K562 (cell line): ENCODE measurements at regions not wholly inside any gene's neighbourhood (a gene's known extent, or its start where the extent isn't known, plus 50 kb on each side); places are given as distances from the start of the nearest gene placed in this dataset.

Experiments
- CHD2 ChIP-seq: IDR thresholded peaks from 2 replicates; pipeline ENCODE4 v1.6.1; 2011; ENCODE audit warnings: low read depth, low read length
- CSDE1 ChIP-seq, 2 experiments: fragments of 450-650 bp; IDR thresholded peaks; 2 replicates each; pipeline ENCODE4 v1.6.1; 2016; ENCODE audit warnings: mild to moderate bottlenecking in 1 of 2
- GABPB1 ChIP-seq: sonication (generic); formaldehyde crosslinking; IDR thresholded peaks from 2 replicates; pipeline ENCODE4 v1.8.0; 2022; ENCODE audit warnings: mild to moderate bottlenecking, missing genetic modification reagents
- GTF2E2 ChIP-seq: fragments of 200-800 bp; sonication (Bioruptor generic); IDR thresholded peaks from 2 replicates; pipeline ENCODE4 v1.6.1; 2016; ENCODE audit warnings: missing genetic modification characterization, missing compliant biosample characterization
- L3MBTL2 ChIP-seq: fragments of 450-650 bp; IDR thresholded peaks from 2 replicates; pipeline ENCODE4 v1.6.1; 2016; ENCODE audit warnings: mild to moderate bottlenecking, moderate library complexity
- MEF2A ChIP-seq: IDR thresholded peaks from 2 replicates; pipeline ENCODE4 v1.6.1; 2011; ENCODE audit warnings: low read depth, mild to moderate bottlenecking, low read length, moderate library complexity; ENCODE audit not compliant: control insufficient read depth
- NCOR1 ChIP-seq: fragments of 450-650 bp; IDR thresholded peaks from 2 replicates; pipeline ENCODE4 v1.6.1; 2016; ENCODE audit warnings: mild to moderate bottlenecking, moderate library complexity
- NRF1 ChIP-seq, 2 experiments: fragments of 450-650 bp; IDR thresholded peaks in 1 of 2; conservative IDR thresholded peaks in 1 of 2; 2 replicates each; pipeline ENCODE4 v1.6.1; 2014; ENCODE audit warnings: mild to moderate bottlenecking in 2 of 2
- PCBP2 ChIP-seq: fragments of 200-400 bp; formaldehyde crosslinking; IDR thresholded peaks from 2 replicates; pipeline ENCODE4 v1.6.1; 2018; ENCODE audit warnings: low read length, low read depth, mild to moderate bottlenecking, moderate library complexity; ENCODE audit not compliant: poor library complexity, severe bottlenecking
- RBFOX2 ChIP-seq: fragments of 200-400 bp; formaldehyde crosslinking; IDR thresholded peaks from 2 replicates; pipeline ENCODE4 v1.6.1; 2017; ENCODE audit warnings: low read depth, mild to moderate bottlenecking, low read length, moderate library complexity
- SOX6 ChIP-seq: fragments of 450-650 bp; IDR thresholded peaks from 2 replicates; pipeline ENCODE4 v1.6.1; 2014; ENCODE audit warnings: mild to moderate bottlenecking
- TCFL5 ChIP-seq: fragments of 250-450 bp; sonication (Bioruptor Pico); conservative IDR thresholded peaks from 2 replicates; pipeline ENCODE4 v1.6.1; 2021; ENCODE audit warnings: mild to moderate bottlenecking, moderate library complexity, matching md5 sums
- TF ChIP-seq, protein P1 (sequence below), 2 experiments: fragments of 450-650 bp; formaldehyde crosslinking in 1 of 2; IDR thresholded peaks; 2 replicates each; pipeline versions ENCODE4 v1.4.0 to v1.6.1; 2014 to 2020; ENCODE audit warnings: mild to moderate bottlenecking in 2 of 2, borderline replicate concordance in 1 of 2, low read depth in 1 of 2
- TF ChIP-seq, protein P2 (sequence below): sonication (generic); formaldehyde crosslinking; IDR thresholded peaks from 2 replicates; pipeline ENCODE4 v1.8.0; 2023; ENCODE audit warnings: mild to moderate bottlenecking, missing genetic modification reagents
- TF ChIP-seq, protein P3 (sequence below): fragments of 450-650 bp; IDR thresholded peaks from 2 replicates; pipeline ENCODE4 v1.6.1; 2016

DNA sequence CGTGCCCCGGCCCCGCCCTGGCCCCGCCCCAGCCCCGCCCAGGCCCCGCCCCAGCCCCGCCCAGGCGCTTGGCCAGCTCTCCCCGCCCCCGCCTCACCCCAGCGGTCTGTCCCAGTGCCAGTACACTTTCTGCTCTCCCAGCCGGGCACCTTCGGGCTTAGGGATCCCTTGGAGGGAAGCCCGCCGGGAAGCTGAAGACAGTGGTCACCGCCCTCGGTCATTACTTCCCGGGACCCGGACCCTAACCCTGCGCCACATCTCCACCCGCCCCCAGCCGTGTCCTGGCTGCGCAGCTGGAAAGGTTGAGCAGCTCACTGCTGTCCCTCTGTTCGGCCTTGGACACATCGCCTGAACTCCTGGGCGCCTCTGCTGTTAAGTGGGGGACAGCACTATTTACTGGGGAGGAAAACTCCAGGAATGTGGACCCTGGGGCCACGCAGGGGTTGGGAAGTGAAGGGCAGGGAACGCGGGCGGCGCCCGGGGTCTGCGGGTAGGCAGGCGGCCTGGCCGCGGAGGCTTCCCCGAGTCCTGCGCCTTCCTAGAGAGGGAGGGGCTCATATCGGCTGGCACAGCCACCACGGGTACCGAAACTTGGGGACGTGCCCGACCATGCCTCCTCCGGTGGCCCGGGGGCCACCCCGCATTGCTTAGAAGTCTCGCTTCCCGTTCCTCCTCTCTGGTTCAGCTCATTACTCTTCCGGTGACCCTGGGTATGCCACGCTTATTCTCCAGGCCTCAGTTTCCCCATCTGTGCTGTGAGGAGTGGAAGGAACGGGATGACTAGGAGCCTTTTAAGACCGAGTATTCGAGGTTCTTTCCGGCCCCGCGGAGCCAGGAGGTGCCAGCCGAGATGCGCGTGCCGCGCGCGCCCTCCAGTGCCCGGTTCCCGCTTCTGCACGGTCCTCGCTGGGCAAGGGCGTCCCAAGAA, 121.0 kb downstream of the GYPC start (continued):
- TF ChIP-seq, protein P1, sequence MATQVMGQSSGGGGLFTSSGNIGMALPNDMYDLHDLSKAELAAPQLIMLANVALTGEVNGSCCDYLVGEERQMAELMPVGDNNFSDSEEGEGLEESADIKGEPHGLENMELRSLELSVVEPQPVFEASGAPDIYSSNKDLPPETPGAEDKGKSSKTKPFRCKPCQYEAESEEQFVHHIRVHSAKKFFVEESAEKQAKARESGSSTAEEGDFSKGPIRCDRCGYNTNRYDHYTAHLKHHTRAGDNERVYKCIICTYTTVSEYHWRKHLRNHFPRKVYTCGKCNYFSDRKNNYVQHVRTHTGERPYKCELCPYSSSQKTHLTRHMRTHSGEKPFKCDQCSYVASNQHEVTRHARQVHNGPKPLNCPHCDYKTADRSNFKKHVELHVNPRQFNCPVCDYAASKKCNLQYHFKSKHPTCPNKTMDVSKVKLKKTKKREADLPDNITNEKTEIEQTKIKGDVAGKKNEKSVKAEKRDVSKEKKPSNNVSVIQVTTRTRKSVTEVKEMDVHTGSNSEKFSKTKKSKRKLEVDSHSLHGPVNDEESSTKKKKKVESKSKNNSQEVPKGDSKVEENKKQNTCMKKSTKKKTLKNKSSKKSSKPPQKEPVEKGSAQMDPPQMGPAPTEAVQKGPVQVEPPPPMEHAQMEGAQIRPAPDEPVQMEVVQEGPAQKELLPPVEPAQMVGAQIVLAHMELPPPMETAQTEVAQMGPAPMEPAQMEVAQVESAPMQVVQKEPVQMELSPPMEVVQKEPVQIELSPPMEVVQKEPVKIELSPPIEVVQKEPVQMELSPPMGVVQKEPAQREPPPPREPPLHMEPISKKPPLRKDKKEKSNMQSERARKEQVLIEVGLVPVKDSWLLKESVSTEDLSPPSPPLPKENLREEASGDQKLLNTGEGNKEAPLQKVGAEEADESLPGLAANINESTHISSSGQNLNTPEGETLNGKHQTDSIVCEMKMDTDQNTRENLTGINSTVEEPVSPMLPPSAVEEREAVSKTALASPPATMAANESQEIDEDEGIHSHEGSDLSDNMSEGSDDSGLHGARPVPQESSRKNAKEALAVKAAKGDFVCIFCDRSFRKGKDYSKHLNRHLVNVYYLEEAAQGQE (IDR thresholded peaks at IDR 0.05; ENCODE audit: borderline replicate concordance): peak; percentile 85
- TF ChIP-seq, protein P1 (CRISPR knock-in tag; IDR thresholded peaks at IDR 0.05; ENCODE audit: low read depth): no peak
- TF ChIP-seq L3MBTL2: no peak
- TF ChIP-seq GABPB1 (CRISPR knock-in tag): no peak
- TF ChIP-seq NCOR1: no peak
- peak; percentile 68 to 73 for TF ChIP-seq NRF1 (conservative IDR thresholded peaks at IDR 0.05 in 1 of 2, IDR thresholded peaks at IDR 0.05 in 1 of 2)
- no peak for TF ChIP-seq PCBP2
- TF ChIP-seq MEF2A: no peak
- no peak for TF ChIP-seq TCFL5 (CRISPR knock-in tag)
- no peak for TF ChIP-seq SOX6
- TF ChIP-seq CSDE1 (IDR thresholded peaks at IDR 0.05): no peak
- TF ChIP-seq, protein P2, sequence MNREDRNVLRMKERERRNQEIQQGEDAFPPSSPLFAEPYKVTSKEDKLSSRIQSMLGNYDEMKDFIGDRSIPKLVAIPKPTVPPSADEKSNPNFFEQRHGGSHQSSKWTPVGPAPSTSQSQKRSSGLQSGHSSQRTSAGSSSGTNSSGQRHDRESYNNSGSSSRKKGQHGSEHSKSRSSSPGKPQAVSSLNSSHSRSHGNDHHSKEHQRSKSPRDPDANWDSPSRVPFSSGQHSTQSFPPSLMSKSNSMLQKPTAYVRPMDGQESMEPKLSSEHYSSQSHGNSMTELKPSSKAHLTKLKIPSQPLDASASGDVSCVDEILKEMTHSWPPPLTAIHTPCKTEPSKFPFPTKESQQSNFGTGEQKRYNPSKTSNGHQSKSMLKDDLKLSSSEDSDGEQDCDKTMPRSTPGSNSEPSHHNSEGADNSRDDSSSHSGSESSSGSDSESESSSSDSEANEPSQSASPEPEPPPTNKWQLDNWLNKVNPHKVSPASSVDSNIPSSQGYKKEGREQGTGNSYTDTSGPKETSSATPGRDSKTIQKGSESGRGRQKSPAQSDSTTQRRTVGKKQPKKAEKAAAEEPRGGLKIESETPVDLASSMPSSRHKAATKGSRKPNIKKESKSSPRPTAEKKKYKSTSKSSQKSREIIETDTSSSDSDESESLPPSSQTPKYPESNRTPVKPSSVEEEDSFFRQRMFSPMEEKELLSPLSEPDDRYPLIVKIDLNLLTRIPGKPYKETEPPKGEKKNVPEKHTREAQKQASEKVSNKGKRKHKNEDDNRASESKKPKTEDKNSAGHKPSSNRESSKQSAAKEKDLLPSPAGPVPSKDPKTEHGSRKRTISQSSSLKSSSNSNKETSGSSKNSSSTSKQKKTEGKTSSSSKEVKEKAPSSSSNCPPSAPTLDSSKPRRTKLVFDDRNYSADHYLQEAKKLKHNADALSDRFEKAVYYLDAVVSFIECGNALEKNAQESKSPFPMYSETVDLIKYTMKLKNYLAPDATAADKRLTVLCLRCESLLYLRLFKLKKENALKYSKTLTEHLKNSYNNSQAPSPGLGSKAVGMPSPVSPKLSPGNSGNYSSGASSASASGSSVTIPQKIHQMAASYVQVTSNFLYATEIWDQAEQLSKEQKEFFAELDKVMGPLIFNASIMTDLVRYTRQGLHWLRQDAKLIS (CRISPR knock-in tag): no peak
- no peak for TF ChIP-seq RBFOX2
- no peak for TF ChIP-seq GTF2E2 (tag)
- TF ChIP-seq, protein P3, sequence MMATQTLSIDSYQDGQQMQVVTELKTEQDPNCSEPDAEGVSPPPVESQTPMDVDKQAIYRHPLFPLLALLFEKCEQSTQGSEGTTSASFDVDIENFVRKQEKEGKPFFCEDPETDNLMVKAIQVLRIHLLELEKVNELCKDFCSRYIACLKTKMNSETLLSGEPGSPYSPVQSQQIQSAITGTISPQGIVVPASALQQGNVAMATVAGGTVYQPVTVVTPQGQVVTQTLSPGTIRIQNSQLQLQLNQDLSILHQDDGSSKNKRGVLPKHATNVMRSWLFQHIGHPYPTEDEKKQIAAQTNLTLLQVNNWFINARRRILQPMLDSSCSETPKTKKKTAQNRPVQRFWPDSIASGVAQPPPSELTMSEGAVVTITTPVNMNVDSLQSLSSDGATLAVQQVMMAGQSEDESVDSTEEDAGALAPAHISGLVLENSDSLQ: no peak
- no peak for TF ChIP-seq CHD2
